NCI-H82 treated with DMSO at 0.1 percent for 48 hours (cell line): ENCODE measurements at regions not wholly inside any gene's neighbourhood (a gene's known extent, or its start where the extent isn't known, plus 50 kb on each side); places are given as distances from the start of the nearest gene placed in this dataset.

Experiments used
- DNase-seq: peaks from one replicate; lab custom pipeline; 2025; ENCODE audit not compliant: unreplicated experiment; lab: John Stamatoyannopoulos, UW

- DNase-seq: no peak
Measured at GRCh38 chr1:186557147-186557777, 96.3 kb upstream of the PDC start.

- no peak for DNase-seq
Measured at GRCh38 chr1:186550832-186551231, 89.9 kb upstream of the PDC start.

GRCh38 chr1:186541003-186541402, 80.1 kb upstream of the PDC start:
- no peak for DNase-seq

DNA sequence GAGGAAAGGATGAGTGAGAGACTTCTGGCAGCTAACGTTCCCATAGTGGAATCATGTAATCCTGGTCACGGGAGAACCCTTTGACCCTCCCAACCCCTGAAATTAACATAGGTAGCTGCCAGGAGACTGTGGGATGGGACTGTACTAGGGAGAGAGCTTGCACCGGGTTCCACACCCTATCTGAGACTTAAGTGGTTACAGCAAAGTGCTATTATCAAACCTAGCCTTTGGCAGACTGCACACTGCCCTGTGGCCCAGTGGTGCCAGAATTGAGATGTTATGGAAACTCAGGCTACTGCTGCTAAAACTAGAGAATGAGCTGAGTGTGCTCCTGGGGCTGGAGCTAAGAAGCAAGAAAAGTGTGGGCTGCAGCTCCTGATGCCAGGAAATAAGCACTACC, 79.6 kb upstream of the PDC start:
- no peak for DNase-seq

- DNase-seq: no peak
Measured at GRCh38 chr1:186536273-186536890, 75.5 kb upstream of the PDC start.

DNA sequence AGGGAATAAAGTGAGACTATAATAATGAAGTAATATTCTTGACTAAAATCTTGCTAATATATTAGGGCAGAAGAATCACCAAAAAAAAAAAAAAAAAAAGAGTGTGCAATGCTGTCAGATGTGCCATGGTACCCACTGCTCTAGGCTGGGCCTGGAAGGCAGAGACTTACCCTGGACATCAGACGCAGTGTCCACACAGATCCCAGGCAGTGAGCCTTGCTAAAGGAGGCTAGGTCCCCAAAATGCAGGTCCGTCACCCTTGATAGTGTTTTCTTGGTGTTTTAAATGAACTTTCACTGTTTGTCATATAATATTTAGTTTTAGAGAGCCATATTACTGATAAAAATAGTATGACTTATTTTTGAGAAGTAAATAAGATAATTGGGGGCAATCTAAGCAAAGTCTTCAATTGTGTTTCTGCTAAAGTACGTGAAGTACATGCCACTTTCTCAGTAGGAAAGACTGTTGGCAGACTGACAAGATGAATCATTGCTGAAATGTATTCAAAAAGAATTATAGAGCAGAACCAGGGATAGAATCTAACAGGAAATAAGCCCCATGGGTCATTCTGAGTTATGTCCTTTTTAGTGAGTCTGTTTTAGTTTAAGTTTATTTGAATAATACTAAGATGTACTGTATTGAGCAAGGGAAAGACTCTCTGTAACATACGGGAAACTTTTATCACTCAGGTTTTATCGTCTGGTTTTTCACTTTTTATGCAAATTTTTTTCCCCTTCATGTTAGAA, 74.6 kb upstream of the PDC start:
- no peak for DNase-seq

- no peak for DNase-seq
Measured at GRCh38 chr1:186534401-186534800, 73.5 kb upstream of the PDC start.

DNA sequence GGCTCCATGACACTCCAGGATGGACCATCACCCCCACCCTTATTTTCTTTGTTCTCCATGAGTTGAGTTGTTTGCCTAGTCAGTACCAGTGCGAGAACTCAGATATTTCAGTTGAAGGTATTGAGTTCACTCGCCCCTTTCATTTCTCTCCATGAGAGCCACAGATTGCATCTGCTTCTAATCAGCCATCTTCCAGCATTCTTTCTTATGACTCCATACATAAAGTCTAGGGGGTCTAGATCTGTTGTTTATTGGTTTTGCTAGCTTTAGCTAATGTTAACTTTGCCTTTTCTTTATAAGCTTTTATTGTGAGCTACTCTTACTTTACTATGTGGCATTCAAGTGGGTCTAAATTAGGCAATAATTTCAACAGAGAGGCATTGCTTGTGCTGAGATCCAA, 71.6 kb upstream of the PDC start:
- no peak for DNase-seq

DNA sequence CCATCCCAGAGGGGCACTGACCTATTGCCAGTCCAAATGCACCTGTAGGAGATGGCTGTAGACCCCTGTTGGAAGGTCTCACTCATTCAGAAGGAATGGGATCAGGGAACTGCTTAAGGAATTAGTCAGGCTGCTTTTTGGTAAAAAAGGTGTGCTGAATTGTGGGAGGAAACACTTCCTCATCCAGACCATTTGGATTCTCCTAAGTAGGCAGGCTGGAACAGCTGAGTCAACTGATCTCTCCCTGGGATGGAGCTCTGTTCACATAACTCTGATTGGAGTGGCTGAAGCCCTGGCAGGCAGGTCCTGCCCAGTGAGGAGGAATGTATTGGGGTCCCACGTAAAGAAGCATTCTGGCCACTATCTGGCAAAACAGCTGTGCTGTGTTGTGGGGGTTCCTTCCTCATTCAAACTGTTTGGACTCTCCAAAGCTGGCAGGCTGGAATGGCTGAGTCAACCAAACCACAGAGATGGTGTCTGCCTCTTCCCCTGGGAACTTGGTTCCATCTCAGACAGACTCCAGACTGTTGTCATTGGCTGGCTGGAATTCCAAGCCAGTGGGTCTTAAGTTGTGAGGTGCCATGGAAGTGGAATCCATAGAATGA, 70.7 kb upstream of the PDC start:
- DNase-seq: no peak

GRCh38 chr1:186530109-186530508, 69.2 kb upstream of the PDC start:
- DNase-seq: no peak

DNA sequence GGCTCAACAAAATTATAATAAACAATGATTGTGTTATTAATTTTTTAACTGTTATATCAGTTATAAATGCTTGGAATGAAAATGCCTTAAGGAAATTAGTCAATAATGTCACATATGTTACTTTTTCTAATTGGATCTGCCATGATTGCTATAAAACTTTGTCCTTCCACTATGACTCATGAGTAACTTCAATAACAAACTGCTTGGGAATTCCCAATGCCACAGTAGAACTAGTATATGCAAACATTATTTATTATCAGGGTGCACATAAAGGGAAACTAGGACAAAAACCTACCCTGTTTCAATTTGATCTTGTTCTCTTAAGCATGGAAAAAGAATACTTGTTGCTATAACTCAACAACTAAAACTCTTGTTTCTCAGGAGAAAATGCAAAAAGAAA, 59.1 kb upstream of the PDC start:
- no peak for DNase-seq

DNA sequence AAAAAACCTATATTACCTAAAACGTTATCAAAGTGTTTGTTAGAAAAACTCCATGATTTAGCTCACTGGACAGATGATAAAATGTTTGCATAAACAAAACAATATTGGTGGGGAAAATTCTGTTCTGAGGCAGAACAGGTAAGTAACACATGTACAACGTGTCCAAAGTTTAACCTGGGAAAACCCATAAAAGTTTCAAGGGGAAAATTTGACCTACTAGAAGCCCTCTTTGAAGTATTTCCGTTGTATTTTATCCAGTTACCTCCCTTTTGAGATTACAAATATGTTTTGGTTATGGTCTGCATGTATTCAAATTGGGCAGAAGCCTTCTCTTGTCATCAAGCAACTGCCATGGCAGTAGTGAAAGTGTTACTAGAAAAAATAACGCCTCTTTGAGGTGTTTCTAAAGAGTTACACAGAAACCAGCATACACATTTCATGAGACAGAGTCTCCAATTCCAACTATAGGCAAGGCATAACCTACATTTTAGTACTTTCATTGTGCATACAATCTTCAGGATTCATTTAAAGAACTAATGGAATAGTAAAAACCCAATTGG, 58.0 kb upstream of the PDC start:
- no peak for DNase-seq

DNA sequence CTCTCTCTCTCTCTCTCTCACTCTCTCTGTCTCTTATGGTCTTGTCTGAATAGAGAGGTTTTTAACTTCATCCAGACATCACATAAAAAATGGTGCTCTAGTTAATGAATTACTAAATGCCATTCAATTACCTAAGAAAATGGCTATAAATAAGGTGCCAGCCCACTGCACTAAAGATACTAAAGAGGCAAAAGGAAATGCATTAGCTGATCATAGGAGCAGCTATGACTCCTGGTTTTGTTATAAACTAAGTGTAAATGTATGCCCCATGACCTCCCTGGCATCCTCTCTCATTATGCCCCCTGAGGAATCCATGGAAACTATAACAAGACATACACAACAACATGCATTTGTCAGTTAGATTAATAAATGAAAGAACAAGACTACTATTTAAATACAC, 57.5 kb upstream of the PDC start:
- no peak for DNase-seq

- no peak for DNase-seq
Measured at GRCh38 chr1:186514367-186514766, 53.5 kb upstream of the PDC start.

DNA sequence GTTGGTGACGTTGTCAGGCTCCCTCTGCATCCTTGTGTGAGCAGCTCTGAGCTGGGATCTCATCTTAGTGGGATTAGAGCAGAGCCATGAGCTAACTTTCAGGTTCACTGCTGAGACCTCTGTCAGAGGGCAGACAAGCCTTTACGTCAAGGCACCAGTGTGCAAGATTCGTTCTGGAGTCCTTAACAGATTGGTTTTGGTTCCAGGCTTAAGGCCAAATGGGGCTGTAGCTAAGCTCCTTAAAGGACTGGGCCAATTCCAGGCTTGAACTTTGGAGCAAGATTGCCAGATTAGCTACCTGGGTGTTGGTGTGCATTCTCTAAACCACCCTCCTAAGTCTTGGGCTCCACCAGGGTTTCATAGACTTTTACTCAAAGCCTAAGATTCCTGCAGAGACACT, 52.6 kb upstream of the PDC start:
- peak; percentile 71 for DNase-seq

DNA sequence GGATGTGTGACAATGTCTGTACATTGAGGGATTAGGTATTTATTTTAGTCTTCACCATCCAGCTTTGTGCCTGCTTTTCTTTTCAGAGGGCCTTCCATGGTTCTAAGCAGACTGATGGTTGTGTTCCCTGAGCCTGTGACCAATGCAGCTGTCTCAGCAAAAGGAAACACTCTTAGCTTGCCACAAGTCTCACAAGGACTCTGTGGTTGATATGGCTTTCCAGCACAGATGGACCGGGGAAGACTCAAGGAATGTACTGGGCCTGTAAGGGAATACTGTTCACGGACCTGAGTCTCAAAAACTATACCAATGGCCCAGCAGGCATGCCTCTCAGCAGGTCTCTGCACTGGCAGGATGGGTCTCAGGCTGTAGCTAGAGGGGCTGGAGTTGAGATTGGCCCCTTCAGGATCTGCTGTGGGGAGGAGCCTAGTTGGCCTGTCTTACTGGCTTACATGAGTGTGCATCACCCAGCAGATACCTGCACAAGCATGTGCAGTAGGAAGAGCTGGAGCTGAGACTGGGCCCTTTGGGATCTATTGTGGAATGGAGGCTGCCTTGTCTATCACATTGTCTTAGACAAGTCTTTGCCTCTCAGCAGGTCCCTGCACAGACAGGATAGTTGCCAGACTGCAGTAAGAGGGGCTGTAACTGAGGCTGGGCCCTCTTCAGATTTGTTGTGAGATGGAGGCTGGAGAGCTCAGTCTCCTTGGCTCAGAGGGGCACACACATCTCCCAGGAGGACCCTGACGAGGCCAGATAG, 52.0 kb upstream of the PDC start:
- no peak for DNase-seq

GRCh38 chr1:186511761-186512637, 51.1 kb upstream of the PDC start:
- no peak for DNase-seq
